HEK293 (cell line): ENCODE measurements at regions not wholly inside any gene's neighbourhood (a gene's known extent, or its start where the extent isn't known, plus 50 kb on each side); places are given as distances from the start of the nearest gene placed in this dataset.

Experiments
- CTCF ChIP-seq: fragments of 450-650 bp; formaldehyde crosslinking; IDR thresholded peaks from 2 replicates; pipeline ENCODE4 v1.5.1; 2016; ENCODE audit warnings: missing biosample characterization, missing genetic modification characterization
- ZIC2 ChIP-seq: fragments of 450-650 bp; formaldehyde crosslinking; IDR thresholded peaks from 2 replicates; pipeline ENCODE4 v1.5.1; 2016; ENCODE audit warnings: missing biosample characterization, missing genetic modification characterization
- ZNF10 ChIP-seq: fragments of 450-650 bp; formaldehyde crosslinking; IDR thresholded peaks from 2 replicates; pipeline ENCODE4 v1.5.1; 2017; ENCODE audit warnings: missing biosample characterization, missing genetic modification characterization
- ZNF138 ChIP-seq: fragments of 450-650 bp; formaldehyde crosslinking; IDR thresholded peaks from 2 replicates; pipeline ENCODE4 v1.5.1; 2016; ENCODE audit warnings: missing biosample characterization, missing genetic modification characterization, borderline replicate concordance
- ZNF549 ChIP-seq: fragments of 450-650 bp; IDR thresholded peaks from 2 replicates; pipeline ENCODE4 v1.5.1; 2018; ENCODE audit warnings: missing biosample characterization, missing genetic modification characterization, mild to moderate bottlenecking, inconsistent platforms, moderate library complexity
- ZNF785 ChIP-seq: fragments of 450-650 bp; formaldehyde crosslinking; IDR thresholded peaks from 2 replicates; pipeline ENCODE4 v1.5.1; 2016; ENCODE audit warnings: missing biosample characterization, missing genetic modification characterization
- ZSCAN18 ChIP-seq: fragments of 450-650 bp; formaldehyde crosslinking; IDR thresholded peaks from 2 replicates; pipeline ENCODE4 v1.5.1; 2016; ENCODE audit warnings: missing biosample characterization, missing genetic modification characterization
- ZSCAN4 ChIP-seq: fragments of 450-650 bp; formaldehyde crosslinking; IDR thresholded peaks from 2 replicates; pipeline ENCODE4 v1.5.1; 2017; ENCODE audit warnings: missing biosample characterization, missing genetic modification characterization

GRCh38 chr4:114488301-114488982, 110.2 kb upstream of the UGT8 start:
- TF ChIP-seq ZNF138 (no peak), ZSCAN18 (tag by site-specific recombination) (no peak), ZNF10 (no peak), ZNF785 (tag by site-specific recombination) (no peak), ZSCAN4 (tag by site-specific recombination) (no peak), CTCF (tag by site-specific recombination) (no peak), ZIC2 (tag by site-specific recombination) (no peak), ZNF549 (tag by site-specific recombination) (no peak)
